GM12878 (cell line): ENCODE measurements at regions not wholly inside any gene's neighbourhood (a gene's known extent, or its start where the extent isn't known, plus 50 kb on each side); places are given as distances from the start of the nearest gene placed in this dataset.

Experiments
- ATAC-seq: fragments of 200-7000 bp; cut with Tn5 transposase; 3 replicates; pipeline ENCODE4 v1.9.1; 2020; ENCODE audit warnings: mild to moderate bottlenecking, moderate library complexity
- BruUV-seq: library from RNA; stranded (reverse); fragments of 400-500 nt; replicated peaks from 2 replicates; lab custom pipeline; 2021; lab: Mats Ljungman, UMichigan
- CTCF ChIA-PET: fragments of 300-600 bp; sonication (Branson Sonifier 250); formaldehyde crosslinking; extraction: SDS; loops from one replicate; lab custom pipeline; 2021; ENCODE audit warnings: inconsistent platforms; lab: Yijun Ruan, JAX
- POLR2A ChIA-PET: fragments of 350-600 bp; formaldehyde crosslinking; extraction: SDS; loops from one replicate; lab custom pipeline; 2021; ENCODE audit warnings: inconsistent platforms; lab: Charles Lee
- RAD21 ChIA-PET: fragments of 300-600 bp; sonication (Branson Sonifier 250); formaldehyde crosslinking; loops from one replicate; lab custom pipeline; 2023; ENCODE audit warnings: antibody characterized with exemption; ENCODE audit not compliant: unreplicated experiment; lab: Charles Lee
- SMC1A ChIA-PET: fragments of 300-600 bp; sonication (Branson Sonifier 250); formaldehyde crosslinking; loops from one replicate; lab custom pipeline; 2023; ENCODE audit not compliant: unreplicated experiment, uncharacterized antibody; lab: Charles Lee
- DNase-seq: peaks from one replicate; pipeline ENCODE4 v3.0.0-alpha.2; 2011; ENCODE audit warnings: low read depth, low spot score
- FAIRE-seq: peaks from 3 replicates; lab custom pipeline; 2011; peaks lifted over from hg19 to GRCh38; lab: Jason Lieb, UNC
- H2AFZ ChIP-seq: 2 replicates; pipeline ENCODE4 v1.6.0; 2011; ENCODE audit warnings: low read depth, low read length, control low read depth; ENCODE audit not compliant: control insufficient read depth
- H3K27ac ChIP-seq: 2 replicates; pipeline ENCODE4 v1.5.1; 2011; ENCODE audit warnings: control low read depth; ENCODE audit not compliant: control insufficient read depth, insufficient read depth
- H3K27me3 ChIP-seq, 2 experiments: replicated peaks in 1 of 2; 2 replicates each; pipeline versions ENCODE4 v1.6.0 to v1.6.1; 2011; ENCODE audit warnings: low read length in 1 of 2; ENCODE audit not compliant: control insufficient read depth in 2 of 2, insufficient read depth in 2 of 2
- H3K36me3 ChIP-seq, 2 experiments: 2 replicates each; pipeline ENCODE4 v1.5.1; 2011; ENCODE audit warnings: low read length in 1 of 2; ENCODE audit not compliant: control insufficient read depth in 2 of 2, insufficient read depth in 2 of 2
- H3K4me1 ChIP-seq: 2 replicates; pipeline ENCODE4 v1.6.1; 2011; ENCODE audit warnings: mild to moderate bottlenecking, low read length, moderate library complexity, mixed read lengths; ENCODE audit not compliant: control insufficient read depth, insufficient read depth
- H3K4me2 ChIP-seq: 2 replicates; pipeline ENCODE4 v1.6.0; 2011; ENCODE audit warnings: control low read depth; ENCODE audit not compliant: control insufficient read depth, insufficient read depth
- H3K4me3 ChIP-seq: fragments of 200-600 bp; sonication (generic); 2 replicates; pipeline ENCODE4 v1.5.1; 2016
- H3K79me2 ChIP-seq: 2 replicates; pipeline ENCODE4 v1.6.0; 2011; ENCODE audit warnings: low read length; ENCODE audit not compliant: control insufficient read depth, insufficient read depth
- H3K9ac ChIP-seq: 2 replicates; pipeline ENCODE4 v1.8.0; 2011; ENCODE audit warnings: low read length, control low read depth, mixed read lengths; ENCODE audit not compliant: control insufficient read depth, insufficient read depth
- H3K9me3 ChIP-seq: replicated peaks from 3 replicates; pipeline ENCODE4 v1.5.1; 2011; ENCODE audit warnings: mild to moderate bottlenecking, low read length; ENCODE audit not compliant: control insufficient read depth, insufficient read depth
- H4K20me1 ChIP-seq: 2 replicates; pipeline ENCODE4 v1.6.0; 2011; ENCODE audit not compliant: control insufficient read depth, insufficient read depth
- ASH2L ChIP-seq: fragments of 300-600, 200-600 bp; sonication (generic); IDR thresholded peaks from 2 replicates; pipeline ENCODE4 v1.6.1; 2017; ENCODE audit warnings: low read depth, mild to moderate bottlenecking, borderline replicate concordance
- FOXM1 ChIP-seq: IDR thresholded peaks from 2 replicates; pipeline ENCODE4 v1.6.1; 2012; ENCODE audit warnings: low read depth, mild to moderate bottlenecking, inconsistent platforms, low read length, moderate library complexity
- HDAC6 ChIP-seq: fragments of 200-600 bp; sonication (generic); IDR thresholded peaks from one replicate; pipeline ENCODE4 v1.8.0; 2017; ENCODE audit warnings: antibody characterized with exemption; ENCODE audit not compliant: unreplicated experiment
- HDGF ChIP-seq: fragments of 450-650 bp; IDR thresholded peaks from 2 replicates; pipeline ENCODE4 v1.6.1; 2016; ENCODE audit warnings: antibody characterized with exemption
- MTA2 ChIP-seq: fragments of 450-650 bp; IDR thresholded peaks from 2 replicates; pipeline ENCODE4 v1.6.1; 2016; ENCODE audit warnings: low read depth, mild to moderate bottlenecking, moderate library complexity
- MYB ChIP-seq: fragments of 150-350 bp; IDR thresholded peaks from 2 replicates; pipeline ENCODE4 v1.6.1; 2014; ENCODE audit warnings: mild to moderate bottlenecking, low read depth, low read length, borderline replicate concordance
- RAD51 ChIP-seq: fragments of 450-650 bp; IDR thresholded peaks from 2 replicates; pipeline ENCODE4 v1.6.1; 2016; ENCODE audit warnings: moderate library complexity, mild to moderate bottlenecking, inconsistent platforms
- SIN3A ChIP-seq: IDR thresholded peaks from 2 replicates; pipeline ENCODE4 v1.6.1; 2012; ENCODE audit warnings: low read depth, low read length, improper control_type of control experiment
- SMAD5 ChIP-seq: IDR thresholded peaks from 2 replicates; pipeline ENCODE4 v1.6.1; 2016; ENCODE audit warnings: antibody characterized with exemption, low read depth
- SPI1 ChIP-seq: IDR thresholded peaks from 2 replicates; pipeline ENCODE4 v1.6.1; 2011; ENCODE audit warnings: low read depth, mild to moderate bottlenecking, low read length, moderate library complexity, borderline replicate concordance; ENCODE audit not compliant: insufficient read depth
- SREBF2 ChIP-seq: IDR thresholded peaks from 2 replicates; pipeline ENCODE4 v1.6.1; 2012; ENCODE audit warnings: mild to moderate bottlenecking, low read length
- SUPT20H ChIP-seq: IDR thresholded peaks from 2 replicates; pipeline ENCODE4 v1.6.1; 2011; ENCODE audit warnings: low read depth, mild to moderate bottlenecking, low read length, moderate library complexity, borderline replicate concordance; ENCODE audit not compliant: control insufficient read depth
- ZBTB40 ChIP-seq: fragments of 450-650 bp; IDR thresholded peaks from 2 replicates; pipeline ENCODE4 v1.6.1; 2016; ENCODE audit warnings: mild to moderate bottlenecking, moderate library complexity, borderline replicate concordance
- ZZZ3 ChIP-seq: IDR thresholded peaks from 2 replicates; pipeline ENCODE4 v1.6.1; 2011; ENCODE audit warnings: low read depth; ENCODE audit not compliant: control insufficient read depth, insufficient read length
- WGBS: methylation state at CpG from one replicate; pipeline ENCODE4 v1.1.6; 2016; ENCODE audit warnings: low lambda C conversion rate; ENCODE audit not compliant: insufficient replicate concordance, insufficient coverage; ENCODE audit errors: missing lambda C conversion rate; 5-methylcytosine and 5-hydroxymethylcytosine counted together
- in situ Hi-C: fragments of 300-500 bp; cut with MboI; formaldehyde crosslinking; loops from 9 replicates; pipeline ENCODE4 v1.14.3; 2018; ENCODE audit warnings: mixed read lengths
- intact Hi-C: fragments of 100-400 bp; cut with micrococcal nuclease; formaldehyde crosslinking; loops from one replicate; pipeline ENCODE4 v1.14.2; 2022; ENCODE audit not compliant: unreplicated experiment

- no peak overlapping the region for H3K4me2 ChIP-seq
- no peak overlapping the region for H2AFZ ChIP-seq
- no peaks in the 10 kb centered on the region for H3K4me1 ChIP-seq
- RAD21 ChIA-PET = no interaction called here
- intact Hi-C loops (no loop called here), in situ Hi-C loops (no loop called here)
- H3K4me3 ChIP-seq = no peak overlapping the region
- H4K20me1 ChIP-seq = no peaks in the 10 kb centered on the region
- SMC1A ChIA-PET = no interaction called here
- no peaks in the 10 kb centered on the region for H3K27me3 ChIP-seq
- FAIRE-seq (no peak), ATAC-seq (no peak), DNase-seq (no peak)
- H3K9me3 ChIP-seq = no peaks in the 10 kb centered on the region
- CTCF ChIA-PET = no interaction called here
- POLR2A ChIA-PET = no interaction called here
- no TSS peak for BruUV-seq
- no peak overlapping the region for H3K27ac ChIP-seq
- WGBS = 88% methylated on average over 2 of the region's 2 CpGs
- TF ChIP-seq MTA2 = no peak
- no peak for TF ChIP-seq SREBF2
- no peak for TF ChIP-seq ZBTB40
- TF ChIP-seq SUPT20H = no peak
- TF ChIP-seq SPI1 = no peak
- TF ChIP-seq SMAD5 = no peak
- no peak for TF ChIP-seq ASH2L
- no peak for TF ChIP-seq ZZZ3
- TF ChIP-seq MYB = no peak
- TF ChIP-seq FOXM1 = no peak
- no peak for TF ChIP-seq SIN3A
- TF ChIP-seq HDGF = no peak
- no peak for TF ChIP-seq RAD51
- no peak for TF ChIP-seq HDAC6
- H3K79me2 ChIP-seq = no peaks in the 10 kb centered on the region
- H3K9ac ChIP-seq = no peak overlapping the region
- H3K36me3 ChIP-seq = no peaks in the 10 kb centered on the region
Measured at GRCh38 chr10:4082861-4083260, 297.9 kb upstream of the KLF6 start.
